HG02623 (cell line): ENCODE measurements at regions not wholly inside any gene's neighbourhood (a gene's known extent, or its start where the extent isn't known, plus 50 kb on each side); places are given as distances from the start of the nearest gene placed in this dataset.
"Not testable (repeated sequence)": the region's sequence is repeated elsewhere in the genome, so short reads cannot be mapped to it uniquely, and the experiment has no call there.

Experiments
- ATAC-seq: cut with Tn5 transposase; IDR thresholded peaks from one replicate; pipeline ENCODE4 v1.9.1; 2021; ENCODE audit warnings: moderate library complexity; ENCODE audit not compliant: unreplicated experiment

GRCh38 chr10:9060314-9060713, 1005.8 kb downstream of the GATA3 start:
- no peak for ATAC-seq

GRCh38 chr10:9061871-9062270, 1007.4 kb downstream of the GATA3 start:
- ATAC-seq, result no peak

- no peak for ATAC-seq
These were observed 1011.7 kb downstream of the GATA3 start for GRCh38 chr10:9066152-9066551.

- ATAC-seq, result no peak
These were observed 1013.5 kb downstream of the GATA3 start for GRCh38 chr10:9068003-9068402.

GRCh38 chr10:9069136-9069535, 1014.6 kb downstream of the GATA3 start:
- ATAC-seq, result no peak

- no peak for ATAC-seq
These were observed 1020.9 kb downstream of the GATA3 start for GRCh38 chr10:9075420-9075819.

GRCh38 chr10:9076066-9076465, 1021.6 kb downstream of the GATA3 start:
- no peak for ATAC-seq

GRCh38 chr10:9081253-9081652, 1026.8 kb downstream of the GATA3 start:
- no peak for ATAC-seq

GRCh38 chr10:9081961-9082360, 1027.5 kb downstream of the GATA3 start:
- no peak for ATAC-seq

GRCh38 chr10:9091530-9092093, 1037.1 kb downstream of the GATA3 start:
- no peak for ATAC-seq

GRCh38 chr10:9096288-9096687, 1041.8 kb downstream of the GATA3 start:
- no peak for ATAC-seq

- ATAC-seq, result no peak
These were observed 1042.9 kb downstream of the GATA3 start for GRCh38 chr10:9097206-9097990.

GRCh38 chr10:9097991-9098306, 1043.5 kb downstream of the GATA3 start:
- ATAC-seq, result no peak

- no peak for ATAC-seq
These were observed 1047.5 kb downstream of the GATA3 start for GRCh38 chr10:9102026-9102425.

- no peak for ATAC-seq
These were observed 1048.8 kb downstream of the GATA3 start for GRCh38 chr10:9103301-9103700.

GRCh38 chr10:9111976-9112375, 1057.5 kb downstream of the GATA3 start:
- no peak for ATAC-seq

GRCh38 chr10:9126728-9127127, 1072.2 kb downstream of the GATA3 start:
- ATAC-seq, result no peak

GRCh38 chr10:9137368-9137767, 1082.9 kb downstream of the GATA3 start:
- no peak for ATAC-seq

- ATAC-seq, result not testable (repeated sequence)
These were observed 1084.3 kb downstream of the GATA3 start for GRCh38 chr10:9138829-9139228.

GRCh38 chr10:9140373-9140772, 1085.9 kb downstream of the GATA3 start:
- ATAC-seq, result no peak

- ATAC-seq, result no peak
These were observed 1093.0 kb downstream of the GATA3 start for GRCh38 chr10:9147475-9147874.

GRCh38 chr10:9149134-9149533, 1094.6 kb downstream of the GATA3 start:
- ATAC-seq, result no peak

- not testable (repeated sequence) for ATAC-seq
These were observed 1098.6 kb downstream of the GATA3 start for GRCh38 chr10:9153057-9153456.
